Stimulated activated naive CD8-positive, alpha-beta T cell treated with anti-CD3 and anti-CD28 coated beads, Interleukin-15, Interleukin-2, amounts not matched to agents 100 ng/mL and 50 ng/mL, for 24 hours (primary cell): ENCODE measurements at regions not wholly inside any gene's neighbourhood (a gene's known extent, or its start where the extent isn't known, plus 50 kb on each side); places are given as distances from the start of the nearest gene placed in this dataset.
"Not testable (repeated sequence)": the region's sequence is repeated elsewhere in the genome, so short reads cannot be mapped to it uniquely, and the experiment has no call there.

Experiments
- H3K27ac Mint-ChIP-seq: one replicate; pipeline ENCODE4 v1.8.0; 2021; ENCODE audit warnings: mild to moderate bottlenecking, mixed read lengths
- H3K27me3 Mint-ChIP-seq: one replicate; pipeline ENCODE4 v1.8.0; 2021; ENCODE audit warnings: mixed read lengths
- H3K36me3 Mint-ChIP-seq: one replicate; pipeline ENCODE4 v1.8.0; 2021; ENCODE audit warnings: low read depth, mixed read lengths
- H3K4me1 Mint-ChIP-seq: one replicate; pipeline ENCODE4 v1.8.0; 2021; ENCODE audit warnings: low read depth, mixed read lengths
- H3K4me3 Mint-ChIP-seq: one replicate; pipeline ENCODE4 v1.8.0; 2021; ENCODE audit warnings: mild to moderate bottlenecking, mixed read lengths
- H3K9me3 Mint-ChIP-seq: one replicate; pipeline ENCODE4 v1.8.0; 2021; ENCODE audit warnings: mixed read lengths

DNA sequence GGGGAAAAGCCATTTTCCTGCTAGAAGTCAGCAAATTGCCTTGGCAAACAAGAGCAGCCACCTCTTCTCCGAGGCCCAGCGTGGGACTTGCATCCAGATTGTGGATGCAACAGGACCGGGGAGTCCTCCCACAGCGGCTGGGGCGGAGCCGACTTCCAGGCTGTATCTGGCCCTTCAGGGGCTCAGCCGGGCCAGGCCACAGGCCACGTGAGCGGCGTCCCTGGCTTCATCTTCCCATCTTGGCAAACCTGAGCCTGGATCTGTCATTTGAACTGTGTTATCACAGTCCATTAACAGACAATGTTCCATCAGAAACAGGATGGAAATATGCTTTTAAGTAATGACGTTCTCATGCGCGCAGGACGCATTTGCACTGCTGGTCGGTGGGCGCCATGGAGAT is 483.5 kb upstream of the SALL3 start:
- peaks cover 4% of the 10 kb centered on the region for H3K9me3 Mint-ChIP-seq
- no peaks in the 10 kb centered on the region for H3K36me3 Mint-ChIP-seq
- H3K27me3 Mint-ChIP-seq, result no peaks in the 10 kb centered on the region
- no peak overlapping the region for H3K27ac Mint-ChIP-seq
- H3K4me1 Mint-ChIP-seq, result no peaks in the 10 kb centered on the region
- H3K4me3 Mint-ChIP-seq, result no peak overlapping the region

DNA sequence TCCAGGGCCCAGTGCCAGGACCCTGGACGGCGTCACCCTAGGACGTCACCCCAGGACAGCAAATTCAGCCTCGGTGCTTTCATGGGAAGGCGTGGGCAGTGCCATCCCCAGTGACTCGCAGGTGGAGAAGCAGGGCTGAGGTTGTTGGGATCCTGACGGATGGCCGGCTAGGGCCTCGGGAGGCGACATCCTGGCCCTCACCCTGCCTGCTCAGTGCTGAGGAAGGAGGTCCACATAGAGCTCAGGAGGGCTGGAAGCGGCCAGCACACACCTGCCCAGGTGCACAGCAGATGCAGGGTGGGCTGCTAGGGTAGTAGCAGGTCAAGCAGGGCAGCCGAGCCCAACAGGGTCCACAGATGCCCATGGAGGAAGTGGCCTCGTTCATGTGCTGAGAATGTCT is 482.0 kb upstream of the SALL3 start:
- Mint-ChIP-seq H3K9me3 (no peaks in the 10 kb centered on the region), H3K4me1 (no peaks in the 10 kb centered on the region), H3K27ac (no peak overlapping the region), H3K4me3 (no peak overlapping the region), H3K36me3 (no peaks in the 10 kb centered on the region), H3K27me3 (no peaks in the 10 kb centered on the region)

DNA sequence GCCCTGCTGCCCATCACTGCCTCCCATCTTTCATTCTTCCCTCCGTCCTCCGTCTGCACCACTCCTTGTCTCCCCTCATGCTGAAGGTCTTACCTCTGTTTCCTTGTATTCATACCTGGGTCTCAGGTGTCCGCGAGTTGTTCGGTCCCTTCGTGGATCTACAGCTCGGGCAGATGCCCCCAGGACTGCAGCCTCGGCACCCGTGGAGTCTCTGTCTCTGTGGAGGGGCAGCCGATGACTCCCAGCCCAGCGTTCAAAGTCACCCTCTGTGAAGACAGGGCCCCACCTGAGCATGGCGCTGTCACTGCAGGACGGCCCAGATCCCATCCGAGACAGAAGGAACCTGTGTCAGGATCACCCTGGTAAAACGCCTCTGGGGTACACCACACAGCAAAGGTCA is 480.0 kb upstream of the SALL3 start:
- H3K4me1 Mint-ChIP-seq, result no peaks in the 10 kb centered on the region
- no peak overlapping the region for H3K4me3 Mint-ChIP-seq
- no peak overlapping the region for H3K27ac Mint-ChIP-seq
- H3K36me3 Mint-ChIP-seq, result no peaks in the 10 kb centered on the region
- no peaks in the 10 kb centered on the region for H3K27me3 Mint-ChIP-seq
- no peaks in the 10 kb centered on the region for H3K9me3 Mint-ChIP-seq

DNA sequence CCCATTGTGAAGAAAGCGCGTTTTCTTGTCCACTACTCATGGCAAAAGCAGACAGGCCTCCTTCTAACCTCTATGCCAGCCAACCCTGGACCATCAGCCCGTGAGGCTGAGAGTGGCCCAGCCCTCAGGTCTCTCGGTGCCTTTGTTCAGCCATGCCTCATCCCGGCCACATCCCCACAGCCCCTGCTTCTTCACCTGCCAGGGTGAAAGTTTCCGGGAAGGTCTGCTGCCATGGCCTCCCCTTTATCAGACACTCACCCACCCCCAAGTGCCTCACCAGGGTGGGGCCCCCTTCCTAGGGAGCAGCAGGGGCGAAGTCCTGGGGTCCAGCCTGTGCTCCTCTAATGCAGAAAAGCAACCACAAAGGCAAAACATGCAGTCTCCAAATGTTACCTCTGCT is 478.4 kb upstream of the SALL3 start:
- Mint-ChIP-seq H3K4me3 (no peak overlapping the region), H3K4me1 (no peaks in the 10 kb centered on the region), H3K9me3 (no peaks in the 10 kb centered on the region), H3K27me3 (no peaks in the 10 kb centered on the region), H3K36me3 (no peaks in the 10 kb centered on the region), H3K27ac (no peak overlapping the region)

DNA sequence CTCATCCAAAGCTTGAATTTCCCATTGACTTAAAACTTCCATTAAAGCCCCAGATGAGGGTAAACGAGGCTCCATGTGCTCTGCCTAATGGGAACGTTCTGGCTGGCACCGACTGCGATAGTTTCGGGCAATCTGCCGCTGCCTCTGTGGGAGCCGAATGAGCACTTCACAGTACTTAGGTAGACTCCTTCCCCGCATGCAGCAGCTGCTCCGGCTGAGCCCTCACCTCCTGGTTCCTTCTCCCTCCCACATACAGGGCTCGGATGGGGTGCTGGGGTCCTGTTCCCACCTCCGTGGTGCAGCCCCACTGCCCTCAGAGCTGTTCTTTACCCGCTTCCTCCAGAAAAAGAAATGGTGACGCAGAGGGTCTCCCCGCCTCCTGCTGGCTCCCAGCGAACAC is 476.5 kb upstream of the SALL3 start:
- H3K27ac Mint-ChIP-seq, result no peak overlapping the region
- H3K4me3 Mint-ChIP-seq, result no peak overlapping the region
- H3K27me3 Mint-ChIP-seq, result no peaks in the 10 kb centered on the region
- no peaks in the 10 kb centered on the region for H3K4me1 Mint-ChIP-seq
- no peaks in the 10 kb centered on the region for H3K9me3 Mint-ChIP-seq
- H3K36me3 Mint-ChIP-seq, result no peaks in the 10 kb centered on the region

DNA sequence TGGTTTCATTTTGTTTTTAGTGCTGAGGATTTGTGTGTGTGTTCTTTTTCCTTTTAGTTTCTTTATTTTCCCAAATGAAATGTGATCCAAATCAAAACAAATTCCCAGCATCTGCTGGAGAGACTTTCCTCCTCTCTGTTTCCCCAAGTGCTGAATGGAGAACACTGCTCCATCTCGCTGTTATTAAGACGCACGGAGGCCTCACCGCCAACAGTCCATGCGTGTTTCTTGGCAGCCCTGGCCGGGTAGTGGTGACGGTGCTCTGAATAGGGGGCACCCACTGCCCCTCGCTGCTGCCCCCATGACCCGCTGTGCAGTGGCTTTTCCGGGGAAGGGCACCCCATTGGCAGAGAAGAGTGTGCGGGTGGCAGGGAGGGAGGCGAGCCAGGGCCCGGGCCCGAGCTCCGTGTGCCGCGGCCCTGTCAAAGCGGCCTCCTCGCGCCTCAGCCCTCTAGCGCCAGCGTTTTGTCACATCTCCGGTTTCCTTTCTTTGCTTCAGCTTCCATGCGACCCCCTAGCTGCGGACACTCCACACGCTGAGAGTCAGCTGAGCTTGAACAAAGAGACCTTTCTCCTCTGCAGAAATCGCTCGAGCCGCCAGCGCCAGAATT is 473.7 kb upstream of the SALL3 start:
- H3K27me3 Mint-ChIP-seq, result no peaks in the 10 kb centered on the region
- H3K4me3 Mint-ChIP-seq, result no peak overlapping the region
- no peaks in the 10 kb centered on the region for H3K4me1 Mint-ChIP-seq
- no peaks in the 10 kb centered on the region for H3K36me3 Mint-ChIP-seq
- H3K27ac Mint-ChIP-seq, result no peak overlapping the region
- H3K9me3 Mint-ChIP-seq, result no peaks in the 10 kb centered on the region

DNA sequence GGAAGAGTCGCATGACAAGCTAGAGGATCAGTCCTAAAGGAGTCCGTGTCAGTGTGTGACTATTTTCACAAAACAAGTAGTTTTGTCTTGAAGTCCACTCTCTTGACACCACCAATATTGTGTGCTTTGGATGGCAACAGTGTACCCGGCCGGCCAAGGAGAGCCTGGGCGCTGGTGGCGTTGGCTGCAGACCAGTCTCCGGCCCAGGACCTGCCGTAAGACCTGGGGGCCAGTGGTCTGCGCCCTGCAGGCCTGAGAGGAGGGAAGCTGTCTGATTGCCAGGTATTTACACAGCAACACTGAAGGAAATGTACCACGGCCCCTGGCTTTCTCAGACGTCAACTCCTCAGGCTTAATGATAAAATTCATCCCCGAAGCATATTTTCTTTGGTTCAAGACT is 472.4 kb upstream of the SALL3 start:
- Mint-ChIP-seq H3K4me3 (no peak overlapping the region), H3K36me3 (no peaks in the 10 kb centered on the region), H3K27me3 (no peaks in the 10 kb centered on the region)

DNA sequence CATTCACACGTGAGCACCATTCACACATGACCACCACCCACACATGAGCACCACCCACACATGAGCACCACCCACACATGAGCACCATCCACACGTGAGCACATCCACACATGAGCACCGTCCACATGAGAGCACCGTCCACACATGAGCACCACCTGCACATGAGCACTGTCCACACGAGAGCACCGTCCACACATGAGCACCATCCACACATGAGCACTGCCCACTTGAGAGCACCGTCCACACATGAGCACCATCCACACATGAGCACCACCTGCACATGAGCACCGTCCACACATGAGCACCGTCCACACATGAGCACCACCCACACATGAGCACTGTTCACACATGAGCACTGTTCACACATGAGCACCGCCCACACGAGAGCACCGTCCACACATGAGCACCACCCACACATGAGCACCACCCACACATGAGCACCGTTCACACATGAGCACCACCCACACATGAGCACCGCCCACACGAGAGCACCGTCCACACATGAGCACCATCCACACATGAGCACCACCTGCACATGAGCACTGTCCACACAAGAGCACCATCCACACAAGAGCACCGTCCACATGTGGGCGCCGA is 471.3 kb upstream of the SALL3 start:
- H3K4me3 Mint-ChIP-seq, H3K27ac Mint-ChIP-seq, H3K36me3 Mint-ChIP-seq, H3K4me1 Mint-ChIP-seq, H3K9me3 Mint-ChIP-seq, H3K27me3 Mint-ChIP-seq: not testable (repeated sequence)

More for the DNA sequence above, 472.4 kb upstream of the SALL3 start:
- H3K4me1 Mint-ChIP-seq, result no peaks in the 10 kb centered on the region
- H3K27ac Mint-ChIP-seq, result no peak overlapping the region
- H3K9me3 Mint-ChIP-seq, result no peaks in the 10 kb centered on the region

DNA sequence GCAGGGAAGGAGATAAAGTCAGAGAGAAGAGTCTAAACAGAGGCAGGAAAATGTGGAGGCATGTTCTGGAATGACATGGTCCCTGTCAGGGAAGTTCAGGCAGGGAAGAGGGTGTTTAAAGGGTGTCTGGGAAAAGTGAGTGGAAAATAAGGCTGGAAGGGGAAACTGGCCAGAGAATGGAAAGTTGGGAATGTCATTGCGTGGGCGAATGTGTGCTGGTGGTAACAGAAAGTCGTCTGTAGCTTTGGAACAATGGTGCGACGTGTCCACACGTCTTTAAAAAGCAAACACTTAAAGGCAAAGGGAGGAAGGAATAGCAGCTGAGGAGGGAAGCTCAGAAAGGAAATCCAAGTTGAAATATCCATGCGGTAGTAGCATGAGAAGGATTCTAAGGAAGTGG is 469.5 kb upstream of the SALL3 start:
- H3K27ac Mint-ChIP-seq, result no peak overlapping the region
- no peaks in the 10 kb centered on the region for H3K9me3 Mint-ChIP-seq
- H3K4me1 Mint-ChIP-seq, result no peaks in the 10 kb centered on the region
- no peaks in the 10 kb centered on the region for H3K36me3 Mint-ChIP-seq
- H3K27me3 Mint-ChIP-seq, result no peaks in the 10 kb centered on the region
- H3K4me3 Mint-ChIP-seq, result no peak overlapping the region

DNA sequence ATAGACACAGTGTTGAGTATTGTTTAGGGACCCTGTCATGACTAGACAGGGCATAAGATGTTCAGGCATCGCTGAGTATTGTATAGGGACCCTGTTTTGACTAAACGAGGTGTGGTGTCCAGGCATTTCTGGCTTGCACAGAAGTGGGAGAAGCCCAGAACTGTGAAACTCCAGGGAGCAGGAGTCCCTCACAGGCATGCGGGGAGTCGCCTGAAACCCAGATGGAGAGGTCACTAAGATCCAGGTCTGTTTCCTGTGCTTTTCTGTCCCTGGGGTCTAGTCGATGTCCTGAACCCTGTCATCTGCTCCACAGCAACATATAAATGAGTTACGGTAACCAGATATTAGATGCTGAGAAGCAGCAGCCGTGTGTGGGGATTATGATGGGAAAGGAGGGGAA is 469.0 kb upstream of the SALL3 start:
- Mint-ChIP-seq H3K4me1 (no peaks in the 10 kb centered on the region), H3K36me3 (no peaks in the 10 kb centered on the region), H3K9me3 (no peaks in the 10 kb centered on the region), H3K27me3 (no peaks in the 10 kb centered on the region), H3K4me3 (no peak overlapping the region), H3K27ac (no peak overlapping the region)

DNA sequence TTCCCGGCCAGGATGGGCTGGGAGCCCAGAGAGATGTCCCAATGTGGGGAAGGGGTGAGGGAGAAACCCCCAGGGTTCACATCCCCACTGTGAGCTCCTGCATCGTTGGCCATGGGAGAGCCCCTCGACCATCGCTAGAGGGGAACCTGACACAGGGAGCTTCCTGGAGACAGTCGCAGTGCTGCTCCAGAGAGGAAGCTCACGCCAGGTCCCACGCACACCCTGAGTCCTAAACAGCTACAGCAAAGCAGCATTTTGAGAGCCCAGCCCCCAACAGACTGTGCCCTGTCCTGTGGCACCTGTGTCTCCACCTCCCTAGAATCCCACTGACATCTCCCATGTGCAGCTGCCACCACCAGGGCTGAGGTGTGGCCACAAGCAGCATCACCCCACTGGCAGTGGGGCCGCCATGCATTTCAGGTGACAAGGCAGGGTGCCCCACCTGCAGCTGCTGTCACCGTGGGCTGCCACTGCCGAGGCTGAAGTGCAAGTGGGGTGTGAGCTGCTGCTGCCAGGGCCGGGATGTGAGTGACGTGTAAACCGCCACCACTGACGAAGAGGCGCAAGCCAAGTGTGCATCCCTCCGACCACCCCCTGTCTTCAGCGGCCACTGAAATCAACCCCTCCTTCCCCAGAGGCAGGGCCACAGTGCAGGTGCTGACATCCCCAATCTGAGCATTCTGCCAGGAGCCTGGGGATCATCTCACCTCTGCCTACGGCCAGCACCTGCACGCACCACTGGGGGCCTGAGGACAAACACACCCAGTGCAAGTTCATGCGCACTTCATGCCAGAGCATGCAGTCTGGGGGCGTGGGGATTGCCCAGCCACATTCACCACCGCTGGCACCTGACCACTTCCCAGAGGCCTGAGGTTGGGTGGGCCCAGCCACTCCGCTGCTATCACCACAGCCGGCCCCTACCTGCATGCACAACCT is 467.7 kb upstream of the SALL3 start:
- Mint-ChIP-seq H3K4me1 (no peaks in the 10 kb centered on the region), H3K27ac (no peak overlapping the region), H3K36me3 (no peaks in the 10 kb centered on the region), H3K4me3 (no peak overlapping the region), H3K9me3 (no peaks in the 10 kb centered on the region), H3K27me3 (no peaks in the 10 kb centered on the region)

DNA sequence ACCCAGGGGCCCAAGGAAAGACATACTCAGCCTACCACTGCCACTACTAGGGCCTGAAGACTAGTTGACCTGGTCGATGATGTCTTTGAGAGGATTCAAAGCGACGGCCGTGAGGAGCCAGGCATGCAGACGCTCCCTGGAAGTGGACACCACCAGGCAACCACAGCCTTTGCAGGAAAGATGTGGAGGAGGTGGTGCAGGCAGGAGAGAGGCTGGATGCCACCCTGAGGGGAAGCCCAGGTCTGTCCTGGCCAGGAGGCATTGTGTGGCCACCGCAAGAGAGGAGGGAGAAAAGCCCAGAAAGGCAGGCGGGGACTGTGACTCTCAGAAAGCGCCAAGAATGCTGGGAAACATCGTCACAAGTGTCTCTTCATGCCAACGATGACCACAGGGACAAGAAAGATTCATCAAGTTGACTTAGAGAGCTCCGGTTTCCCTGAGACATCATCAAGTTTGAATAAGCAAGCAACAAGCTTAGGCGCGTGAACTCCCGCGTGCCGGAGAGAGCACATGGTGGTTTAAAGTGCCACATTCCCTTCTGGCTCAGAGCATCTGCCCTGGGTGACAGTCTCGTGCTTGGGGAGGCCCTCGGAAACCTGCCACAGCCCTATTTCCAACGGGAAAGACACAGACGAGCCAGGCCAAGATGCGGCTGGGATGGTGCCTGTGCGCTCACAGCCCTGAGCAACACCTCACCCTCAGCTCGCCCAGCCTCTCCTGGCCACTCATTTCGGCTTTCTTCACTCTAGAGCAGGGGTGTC is 464.5 kb upstream of the SALL3 start:
- Mint-ChIP-seq H3K4me1 (no peaks in the 10 kb centered on the region), H3K4me3 (no peak overlapping the region), H3K27me3 (no peaks in the 10 kb centered on the region), H3K36me3 (no peaks in the 10 kb centered on the region), H3K27ac (no peak overlapping the region), H3K9me3 (peaks cover 4% of the 10 kb centered on the region)

DNA sequence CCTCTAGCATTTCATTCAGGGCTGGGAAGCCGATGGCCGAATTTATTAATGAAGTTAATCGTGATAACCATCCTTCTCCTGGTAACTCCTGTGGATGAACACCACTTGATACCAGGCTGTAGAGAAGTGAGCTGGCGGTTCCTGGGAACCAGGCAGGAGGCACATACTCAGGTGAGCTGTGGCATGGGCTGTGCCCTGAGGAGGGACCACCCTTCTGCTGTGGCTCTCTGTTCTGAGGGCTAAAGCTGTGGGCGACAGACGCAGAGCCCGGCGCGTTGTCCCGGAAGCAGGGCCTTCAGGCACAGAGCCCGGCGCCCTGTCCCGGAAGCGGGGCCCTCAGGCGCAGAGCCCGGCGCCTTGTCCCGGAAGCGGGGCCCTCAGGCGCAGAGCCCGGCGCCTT is 462.3 kb upstream of the SALL3 start:
- peaks cover 4% of the 10 kb centered on the region for H3K9me3 Mint-ChIP-seq
- no peaks in the 10 kb centered on the region for H3K4me1 Mint-ChIP-seq
- no peaks in the 10 kb centered on the region for H3K27me3 Mint-ChIP-seq
- no peaks in the 10 kb centered on the region for H3K36me3 Mint-ChIP-seq
- no peak overlapping the region for H3K27ac Mint-ChIP-seq
- no peak overlapping the region for H3K4me3 Mint-ChIP-seq

DNA sequence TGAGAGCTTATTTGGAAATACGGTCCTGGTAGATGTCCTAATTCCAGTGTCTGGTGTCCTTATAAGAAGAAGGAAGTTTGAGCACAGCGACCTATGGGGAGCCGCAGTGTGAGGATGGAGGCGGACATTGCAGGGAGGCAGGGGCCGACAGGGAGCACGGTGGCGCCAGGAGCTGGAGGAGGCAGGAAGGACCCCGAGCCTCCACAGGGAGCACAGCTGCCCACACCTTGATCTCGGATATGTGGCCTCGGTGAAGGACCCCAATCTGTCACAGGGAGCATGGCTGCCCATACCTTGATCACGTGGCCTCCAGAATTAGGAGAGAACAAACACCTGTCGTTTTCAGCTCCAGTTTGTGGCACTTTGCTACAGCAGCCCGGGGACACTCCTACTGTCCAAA is 461.6 kb upstream of the SALL3 start:
- Mint-ChIP-seq H3K4me3 (no peak overlapping the region), H3K27me3 (no peaks in the 10 kb centered on the region), H3K4me1 (no peaks in the 10 kb centered on the region), H3K27ac (no peak overlapping the region), H3K36me3 (no peaks in the 10 kb centered on the region), H3K9me3 (peaks cover 4% of the 10 kb centered on the region)

DNA sequence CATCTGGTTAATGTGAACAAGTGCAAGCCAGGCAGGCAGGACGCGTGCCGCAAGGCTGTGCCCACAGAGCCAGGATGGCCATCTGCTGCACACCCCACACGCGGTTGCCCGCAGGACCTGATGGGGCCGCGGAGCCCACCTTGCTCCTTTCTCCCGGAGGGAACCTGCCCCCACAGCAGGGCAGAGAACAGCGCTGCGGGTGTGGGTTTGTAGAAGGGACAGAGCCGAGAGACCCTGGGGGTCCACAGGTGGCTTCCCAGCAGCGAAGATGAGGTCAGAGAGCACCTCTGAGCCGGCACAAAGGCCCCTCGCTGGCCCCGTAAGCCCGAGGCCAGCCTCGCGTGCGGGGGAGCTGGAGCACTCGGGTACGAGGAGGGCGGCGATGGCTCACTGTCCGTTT is 460.8 kb upstream of the SALL3 start:
- no peak overlapping the region for H3K4me3 Mint-ChIP-seq
- no peaks in the 10 kb centered on the region for H3K4me1 Mint-ChIP-seq
- H3K36me3 Mint-ChIP-seq, result no peaks in the 10 kb centered on the region
- no peak overlapping the region for H3K27ac Mint-ChIP-seq
- no peaks in the 10 kb centered on the region for H3K27me3 Mint-ChIP-seq
- peaks cover 4% of the 10 kb centered on the region for H3K9me3 Mint-ChIP-seq
